22Rv1 (cell line): ENCODE measurements at regions not wholly inside any gene's neighbourhood (a gene's known extent, or its start where the extent isn't known, plus 50 kb on each side); places are given as distances from the start of the nearest gene placed in this dataset.

Experiments
- H3K27ac ChIP-seq: fragments of 450-650 bp; 2 replicates; pipeline ENCODE4 v1.5.1; 2017
- ZFX ChIP-seq: fragments of 450-650 bp; IDR thresholded peaks from 2 replicates; pipeline ENCODE4 v1.6.1; 2017; ENCODE audit warnings: antibody characterized with exemption, borderline replicate concordance
- TF ChIP-seq, protein P1 (sequence below): fragments of 450-650 bp; IDR thresholded peaks from 2 replicates; pipeline ENCODE4 v1.5.1; 2017; ENCODE audit warnings: mild to moderate bottlenecking

DNA sequence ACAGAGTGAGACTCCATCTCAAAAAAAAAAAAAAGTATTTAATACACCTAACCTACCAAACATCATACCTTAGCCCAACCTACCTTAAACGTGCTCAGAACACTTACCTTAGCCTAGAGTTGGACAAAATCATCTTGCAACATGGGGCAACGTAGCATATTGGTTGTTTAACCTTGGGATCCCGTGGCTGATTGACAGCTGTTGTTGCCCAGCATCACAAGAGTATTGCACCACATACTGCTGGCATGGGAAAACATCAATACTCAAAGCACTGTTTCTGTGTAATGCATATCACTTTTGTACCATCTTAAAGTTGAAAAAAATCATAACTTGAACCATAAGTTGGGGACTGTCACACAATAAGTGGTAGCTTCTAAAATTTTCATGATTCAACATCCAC is 73.8 kb upstream of the MIR17HG start:
- TF ChIP-seq, protein P1, sequence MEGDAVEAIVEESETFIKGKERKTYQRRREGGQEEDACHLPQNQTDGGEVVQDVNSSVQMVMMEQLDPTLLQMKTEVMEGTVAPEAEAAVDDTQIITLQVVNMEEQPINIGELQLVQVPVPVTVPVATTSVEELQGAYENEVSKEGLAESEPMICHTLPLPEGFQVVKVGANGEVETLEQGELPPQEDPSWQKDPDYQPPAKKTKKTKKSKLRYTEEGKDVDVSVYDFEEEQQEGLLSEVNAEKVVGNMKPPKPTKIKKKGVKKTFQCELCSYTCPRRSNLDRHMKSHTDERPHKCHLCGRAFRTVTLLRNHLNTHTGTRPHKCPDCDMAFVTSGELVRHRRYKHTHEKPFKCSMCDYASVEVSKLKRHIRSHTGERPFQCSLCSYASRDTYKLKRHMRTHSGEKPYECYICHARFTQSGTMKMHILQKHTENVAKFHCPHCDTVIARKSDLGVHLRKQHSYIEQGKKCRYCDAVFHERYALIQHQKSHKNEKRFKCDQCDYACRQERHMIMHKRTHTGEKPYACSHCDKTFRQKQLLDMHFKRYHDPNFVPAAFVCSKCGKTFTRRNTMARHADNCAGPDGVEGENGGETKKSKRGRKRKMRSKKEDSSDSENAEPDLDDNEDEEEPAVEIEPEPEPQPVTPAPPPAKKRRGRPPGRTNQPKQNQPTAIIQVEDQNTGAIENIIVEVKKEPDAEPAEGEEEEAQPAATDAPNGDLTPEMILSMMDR = no peak
- TF ChIP-seq ZFX = no peak
- no peak overlapping the region for H3K27ac ChIP-seq

DNA sequence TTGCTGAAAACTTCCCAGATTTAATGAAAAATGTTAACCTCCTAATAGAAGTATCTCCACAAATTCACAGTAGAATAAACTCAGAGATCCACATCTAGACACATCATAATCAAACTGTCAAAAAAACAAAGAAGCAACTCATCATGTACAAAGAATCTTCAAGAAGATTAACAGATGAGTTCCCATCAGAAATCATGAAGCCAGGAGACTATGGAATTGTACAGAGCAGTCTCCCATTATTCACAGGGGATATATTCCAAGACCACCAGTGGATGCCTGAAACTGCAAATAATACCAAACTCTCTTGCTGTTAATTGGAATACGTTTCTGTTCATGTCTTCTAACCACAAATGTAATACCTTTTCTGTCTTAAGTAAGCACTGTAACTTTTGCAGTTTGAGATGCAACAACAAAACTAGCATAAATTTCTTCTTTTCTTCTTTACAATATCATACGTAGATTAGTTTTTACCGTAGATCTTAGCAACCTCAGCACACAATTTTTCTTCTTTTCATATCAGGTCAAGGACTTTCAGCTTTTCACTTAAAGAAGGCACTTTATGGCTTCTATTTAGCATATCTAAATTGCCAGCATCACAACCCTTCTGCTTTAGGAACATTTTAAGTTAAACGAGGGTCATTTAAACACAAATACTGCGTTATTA is 70.3 kb upstream of the MIR17HG start:
- H3K27ac ChIP-seq = no peak overlapping the region
- no peak for TF ChIP-seq ZFX
- TF ChIP-seq, protein P1 = no peak

DNA sequence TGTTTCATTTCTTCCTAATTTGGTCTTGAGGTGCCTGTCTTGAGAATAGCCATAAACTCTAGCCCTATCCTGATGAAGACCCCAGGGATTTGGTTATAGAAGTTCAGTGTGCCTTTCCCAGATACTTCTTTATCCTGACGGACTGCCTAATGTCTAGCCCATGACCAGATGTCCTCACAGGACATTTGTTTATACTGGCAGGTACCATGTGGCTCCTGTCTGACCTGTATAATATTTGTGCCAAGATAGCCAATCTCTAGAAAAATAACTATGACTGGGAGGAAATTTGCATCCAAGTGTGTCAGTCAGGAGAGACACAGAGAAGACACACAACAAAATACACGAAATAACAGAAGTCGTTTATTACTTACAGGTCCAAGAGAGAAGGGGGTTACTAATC is 69.2 kb upstream of the MIR17HG start:
- TF ChIP-seq, protein P1 = no peak
- TF ChIP-seq ZFX = no peak
- no peak overlapping the region for H3K27ac ChIP-seq

DNA sequence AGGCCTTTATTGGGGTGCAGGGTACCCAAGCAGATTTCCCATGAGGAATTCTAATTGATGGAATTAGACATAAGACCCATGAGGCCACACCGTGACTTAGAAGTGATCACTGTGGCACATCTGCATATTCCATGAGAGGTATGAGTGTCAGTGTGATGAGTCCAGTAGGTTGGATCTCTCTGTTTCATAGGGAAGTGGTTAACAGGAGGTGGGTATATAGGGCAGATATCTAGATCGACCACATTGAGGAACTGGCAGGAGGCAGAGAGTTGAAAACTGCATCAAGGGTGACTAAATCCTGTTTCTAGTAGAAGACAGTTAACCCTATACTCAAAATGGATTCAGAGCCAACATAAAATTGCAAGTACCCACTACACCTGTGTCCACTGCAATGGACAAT is 68.6 kb upstream of the MIR17HG start:
- no peak overlapping the region for H3K27ac ChIP-seq

DNA sequence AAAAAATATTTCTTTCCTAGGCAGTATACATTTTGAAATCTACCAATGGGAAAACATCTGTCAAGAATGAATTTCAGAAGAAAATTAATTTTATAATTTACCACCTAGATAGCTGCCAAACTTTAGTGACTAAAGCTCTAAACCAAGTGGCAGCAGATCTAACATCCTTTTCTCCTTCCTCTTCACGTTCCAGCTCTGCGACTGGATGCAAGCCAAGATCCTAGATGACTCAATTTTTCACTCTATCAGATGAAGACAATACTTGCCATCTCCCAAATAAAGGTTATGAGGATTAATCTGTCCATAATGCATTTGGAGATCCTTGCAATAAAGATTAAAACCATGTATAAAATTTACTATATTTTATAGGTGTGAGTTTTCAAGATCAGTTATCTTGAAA is 66.7 kb upstream of the MIR17HG start:
- TF ChIP-seq, protein P1 = no peak
- TF ChIP-seq ZFX = no peak
- no peak overlapping the region for H3K27ac ChIP-seq

More for the DNA sequence above, 68.6 kb upstream of the MIR17HG start:
- TF ChIP-seq ZFX = no peak
- TF ChIP-seq, protein P1 = no peak

DNA sequence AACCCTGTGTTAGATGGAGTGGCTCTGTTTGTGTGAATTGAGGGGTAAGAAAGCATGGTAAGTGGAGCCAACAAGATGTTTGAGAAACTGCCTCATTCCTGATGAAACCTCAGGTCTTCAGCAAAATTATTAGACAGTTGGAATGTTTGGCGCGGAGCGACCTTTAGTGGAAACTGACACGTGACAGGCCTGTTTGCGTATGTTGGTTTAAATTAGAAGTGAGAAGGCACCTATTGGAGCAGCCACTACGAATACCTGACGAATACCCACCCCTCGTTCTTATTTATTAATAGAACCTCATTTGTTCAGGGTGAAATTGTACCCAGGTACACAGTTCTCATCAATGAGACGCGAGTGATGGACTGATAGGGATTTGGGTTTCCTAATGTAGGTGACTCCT is 63.2 kb upstream of the MIR17HG start:
- H3K27ac ChIP-seq = no peak overlapping the region
- no peak for TF ChIP-seq ZFX
- TF ChIP-seq, protein P1 = no peak

DNA sequence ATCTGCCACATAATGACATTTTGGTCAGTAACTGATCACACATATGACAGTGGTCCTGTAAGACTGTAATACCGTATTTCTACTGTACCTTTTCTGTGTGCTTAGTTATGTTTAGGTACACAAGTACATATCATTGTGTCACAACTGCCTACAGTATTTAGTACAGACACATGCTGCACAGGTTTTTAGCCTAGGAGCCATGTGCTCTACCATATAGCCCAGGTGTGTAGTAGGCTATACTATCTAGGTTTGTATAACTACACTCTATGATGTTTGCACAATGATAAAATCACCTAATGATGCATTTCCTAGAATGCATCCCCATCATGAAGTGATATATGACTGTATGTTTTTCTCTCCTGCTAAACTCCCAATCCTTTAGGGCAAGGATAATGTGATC is 61.2 kb upstream of the MIR17HG start:
- TF ChIP-seq, protein P1 = no peak
- no peak for TF ChIP-seq ZFX
- H3K27ac ChIP-seq = no peak overlapping the region
